ENCODE measurements at regions not wholly inside any gene's neighbourhood (a gene's known extent, or its start where the extent isn't known, plus 50 kb on each side); places are given as distances from the start of the nearest gene placed in this dataset.

DNA sequence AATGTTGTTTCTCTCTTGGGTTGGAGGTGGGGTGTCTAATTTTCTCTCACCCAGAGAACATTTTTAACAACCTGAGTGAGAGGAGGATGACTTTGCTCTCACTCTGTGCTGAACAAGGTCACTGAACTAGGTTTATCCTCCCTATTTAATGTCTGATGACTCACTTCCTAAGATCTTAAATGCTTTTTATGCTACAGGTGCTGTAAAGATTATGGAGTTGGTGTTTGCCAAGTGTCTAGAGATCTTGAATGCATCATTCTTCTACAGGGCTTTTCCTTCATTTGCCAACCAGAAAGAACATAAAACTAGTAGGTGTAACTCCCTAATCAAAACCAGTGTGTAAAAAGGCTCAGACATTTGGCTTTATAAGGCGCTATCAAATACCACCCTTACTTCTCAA, 350.5 kb upstream of the ETAA1 start:
- H3K9me3 Mint-ChIP-seq = peaks cover 0 to 3% of the 10 kb centered on the region in 2 experiments; a peak in 2 of 5 replicates
- Histone ChIP-seq H3K23me2 (ENCODE audit: insufficient read length, low read depth, low read length, poor library complexity, severe bottlenecking) (no peaks in the 10 kb centered on the region), H3K79me2 (ENCODE audit: insufficient read depth, low read length) (no peaks in the 10 kb centered on the region), H2AFZ (ENCODE audit: low read length) (no peak overlapping the region), H2BK5ac (ENCODE audit: insufficient read length, low read length) (no peak overlapping the region), H3K14ac (ENCODE audit: insufficient read depth, low read length) (no peak overlapping the region), H2AK5ac (ENCODE audit: insufficient read length, low read length) (no peak overlapping the region), H3K27ac (ENCODE audit: insufficient read length, low read depth, low read length) (no peak overlapping the region), H3K79me1 (ENCODE audit: insufficient read depth, low read depth, low read length, poor library complexity, severe bottlenecking) (no peaks in the 10 kb centered on the region), H3K18ac (ENCODE audit: insufficient read length, low read depth, low read length) (no peak overlapping the region), H3K23ac (ENCODE audit: insufficient read length, low read depth, low read length) (no peak overlapping the region), H3K4me1 (ENCODE audit: insufficient read depth, low read length) (no peaks in the 10 kb centered on the region), H3K56ac (ENCODE audit: insufficient read length, low read depth, low read length) (no peak overlapping the region), H3K4ac (ENCODE audit: low read depth, low read length) (no peak overlapping the region), H2BK20ac (ENCODE audit: low read depth, low read length, poor library complexity, severe bottlenecking) (no peak overlapping the region), H3K9ac (ENCODE audit: extremely low read depth, insufficient read length, low read length) (no peak overlapping the region), H4K8ac (replicated peaks; ENCODE audit: insufficient read length, low read depth, low read length) (no peak overlapping the region), H3K4me2 (ENCODE audit: insufficient read depth, insufficient read length, low read length) (no peak overlapping the region), H3K9me3 (ENCODE audit: control insufficient read depth, low read depth, low read length) (no peaks in the 10 kb centered on the region), H4K20me1 (ENCODE audit: control insufficient read depth, insufficient read depth, insufficient read length) (no peaks in the 10 kb centered on the region), H2BK12ac (ENCODE audit: insufficient read length, low read depth, low read length) (no peak overlapping the region), H2BK15ac (ENCODE audit: low read depth, low read length) (no peak overlapping the region), H3T11ph (ENCODE audit: low read length) (no peak overlapping the region), H4K5ac (ENCODE audit: insufficient read length, low read depth, low read length) (no peak overlapping the region), H4K91ac (ENCODE audit: insufficient read length, low read depth, low read length) (no peak overlapping the region), H2BK120ac (ENCODE audit: low read depth, low read length, poor library complexity, severe bottlenecking) (no peak overlapping the region), H3K27me3 (ENCODE audit: insufficient read depth, low read length) (no peaks in the 10 kb centered on the region)
- H3K4me3 Mint-ChIP-seq = no peak overlapping the region
- H3K4me1 Mint-ChIP-seq = peaks cover 7 to 9% of the 10 kb centered on the region in 2 experiments
- no peak overlapping the region for H3K27ac Mint-ChIP-seq
- no peaks in the 10 kb centered on the region for H3K27me3 Mint-ChIP-seq (ENCODE audit: low read depth)
- TF ChIP-seq, protein P1, sequence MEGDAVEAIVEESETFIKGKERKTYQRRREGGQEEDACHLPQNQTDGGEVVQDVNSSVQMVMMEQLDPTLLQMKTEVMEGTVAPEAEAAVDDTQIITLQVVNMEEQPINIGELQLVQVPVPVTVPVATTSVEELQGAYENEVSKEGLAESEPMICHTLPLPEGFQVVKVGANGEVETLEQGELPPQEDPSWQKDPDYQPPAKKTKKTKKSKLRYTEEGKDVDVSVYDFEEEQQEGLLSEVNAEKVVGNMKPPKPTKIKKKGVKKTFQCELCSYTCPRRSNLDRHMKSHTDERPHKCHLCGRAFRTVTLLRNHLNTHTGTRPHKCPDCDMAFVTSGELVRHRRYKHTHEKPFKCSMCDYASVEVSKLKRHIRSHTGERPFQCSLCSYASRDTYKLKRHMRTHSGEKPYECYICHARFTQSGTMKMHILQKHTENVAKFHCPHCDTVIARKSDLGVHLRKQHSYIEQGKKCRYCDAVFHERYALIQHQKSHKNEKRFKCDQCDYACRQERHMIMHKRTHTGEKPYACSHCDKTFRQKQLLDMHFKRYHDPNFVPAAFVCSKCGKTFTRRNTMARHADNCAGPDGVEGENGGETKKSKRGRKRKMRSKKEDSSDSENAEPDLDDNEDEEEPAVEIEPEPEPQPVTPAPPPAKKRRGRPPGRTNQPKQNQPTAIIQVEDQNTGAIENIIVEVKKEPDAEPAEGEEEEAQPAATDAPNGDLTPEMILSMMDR (conservative IDR thresholded peaks at IDR 0.05) = no peak
- no CpG with 5 or more reads among the region's 1 CpG for WGBS (ENCODE audit: extremely low coverage, insufficient read length, low lambda C conversion rate)
- H3K36me3 Mint-ChIP-seq (ENCODE audit: insufficient read depth in 1 of 3, low read depth in 3 of 3) = no peaks in the 10 kb centered on the region; a peak in 1 of 7 replicates
- DNase-seq = no peak

All from H9 (cell line).